Activated CD4-positive, alpha-beta T cell treated with anti-CD3 and anti-CD28 coated beads for 36 hours (primary cell): ENCODE measurements at regions not wholly inside any gene's neighbourhood (a gene's known extent, or its start where the extent isn't known, plus 50 kb on each side); places are given as distances from the start of the nearest gene placed in this dataset.
"Not testable (repeated sequence)": the region's sequence is repeated elsewhere in the genome, so short reads cannot be mapped to it uniquely, and the experiment has no call there.

ENCODE experiments used
- ATAC-seq: fragments of 200-7000 bp; cut with Tn5 transposase; one replicate; pipeline ENCODE4 v1.10.0; 2021; ENCODE audit warnings: mild to moderate bottlenecking, moderate library complexity
- CTCF ChIA-PET: fragments of 350-600 bp; sonication (Branson Sonifier 250); formaldehyde crosslinking; loops from one replicate; lab custom pipeline; 2021; ENCODE audit warnings: antibody characterized with exemption; lab: Charles Lee
- POLR2A ChIA-PET: fragments of 350-600 bp; sonication (Branson Sonifier 250); formaldehyde crosslinking; loops from one replicate; lab custom pipeline; 2021; ENCODE audit warnings: antibody characterized with exemption, inconsistent platforms; lab: Charles Lee
- DNase-seq: peaks from one replicate; pipeline ENCODE4 v3.0.0-alpha.2; 2020
- H3K27ac Mint-ChIP-seq: one replicate; pipeline ENCODE4 v1.8.0; 2021; ENCODE audit warnings: mixed read lengths
- H3K27me3 Mint-ChIP-seq: one replicate; pipeline ENCODE4 v1.8.0; 2021; ENCODE audit warnings: mixed read lengths
- H3K36me3 Mint-ChIP-seq: one replicate; pipeline ENCODE4 v1.8.0; 2021; ENCODE audit warnings: low read depth, mixed read lengths
- H3K4me1 Mint-ChIP-seq: one replicate; pipeline ENCODE4 v1.8.0; 2021; ENCODE audit warnings: mixed read lengths
- H3K4me3 Mint-ChIP-seq: one replicate; pipeline ENCODE4 v1.8.0; 2021; ENCODE audit warnings: mild to moderate bottlenecking, moderate library complexity, mixed read lengths
- H3K9me3 Mint-ChIP-seq: one replicate; pipeline ENCODE4 v1.8.0; 2021; ENCODE audit warnings: low read depth, mixed read lengths
- intact Hi-C, 2 experiments: fragments of 100-400 bp; cut with DNase I in 1 of 2; cut with micrococcal nuclease in 1 of 2; formaldehyde crosslinking; loops; one replicate each; pipeline versions ENCODE4 v1.14.2 to v1.15.1; 2022 to 2024; cut with DNase I, micrococcal nuclease

GRCh38 chr22:16658068-16658467 is 65.5 kb upstream of the CCT8L2 start:
- DNase-seq (no peak), ATAC-seq (no peak)
- intact Hi-C loops: no loop called here
- Mint-ChIP-seq H3K27me3 (no peaks in the 10 kb centered on the region), H3K4me1 (no peaks in the 10 kb centered on the region), H3K36me3 (no peaks in the 10 kb centered on the region), H3K9me3 (no peaks in the 10 kb centered on the region), H3K4me3 (no peak overlapping the region), H3K27ac (no peak overlapping the region)
- CTCF ChIA-PET: no interaction called here
- POLR2A ChIA-PET: no interaction called here

DNA sequence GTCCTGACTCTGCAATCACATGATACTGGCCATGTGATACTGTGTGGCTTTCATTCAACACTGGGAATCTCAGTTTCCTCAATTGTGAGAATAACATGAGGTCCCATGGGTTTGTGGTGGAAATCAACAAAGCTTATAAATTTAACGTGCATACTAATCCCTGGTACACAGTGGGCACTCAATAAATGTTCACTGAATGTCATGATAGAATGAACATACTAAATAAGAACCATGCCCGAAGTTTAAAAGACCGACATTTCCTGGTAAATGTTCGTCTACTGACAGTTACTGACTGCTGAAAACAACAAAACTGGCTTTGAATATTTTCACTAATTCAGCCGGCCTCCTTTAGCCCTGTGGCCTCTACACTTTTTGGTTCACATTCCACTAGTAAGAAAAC is 62.3 kb upstream of the CCT8L2 start:
- POLR2A ChIA-PET: no interaction called here
- Mint-ChIP-seq H3K4me3 (no peak overlapping the region), H3K36me3 (no peaks in the 10 kb centered on the region), H3K27ac (no peak overlapping the region), H3K27me3 (no peaks in the 10 kb centered on the region), H3K9me3 (peaks cover 5% of the 10 kb centered on the region), H3K4me1 (no peaks in the 10 kb centered on the region)
- intact Hi-C loops: no loop called here
- DNase-seq (no peak), ATAC-seq (no peak)
- CTCF ChIA-PET: no interaction called here

DNA sequence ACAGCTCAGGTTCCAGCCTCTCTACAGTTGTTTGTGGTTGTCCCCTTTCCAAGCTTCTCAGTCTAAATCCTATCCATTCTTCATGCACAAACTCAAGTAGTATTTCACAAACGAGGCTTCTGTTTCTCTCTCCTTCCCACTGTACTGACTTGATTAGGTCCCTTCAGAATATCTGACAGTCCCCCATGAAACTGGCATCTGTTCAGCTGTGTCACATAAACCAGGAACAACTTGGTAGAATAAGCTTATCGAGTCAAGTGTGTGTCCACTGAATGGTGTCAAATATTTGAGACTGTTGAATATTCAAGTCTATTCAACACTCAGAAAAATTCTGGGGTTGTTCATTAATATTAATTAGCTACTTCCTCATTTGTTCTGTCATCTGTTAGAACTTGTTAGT is 61.7 kb upstream of the CCT8L2 start:
- H3K4me3 Mint-ChIP-seq, H3K9me3 Mint-ChIP-seq, H3K27me3 Mint-ChIP-seq, DNase-seq, ATAC-seq, H3K27ac Mint-ChIP-seq, intact Hi-C loops, POLR2A ChIA-PET, CTCF ChIA-PET, H3K36me3 Mint-ChIP-seq, H3K4me1 Mint-ChIP-seq: not testable (repeated sequence)

DNA sequence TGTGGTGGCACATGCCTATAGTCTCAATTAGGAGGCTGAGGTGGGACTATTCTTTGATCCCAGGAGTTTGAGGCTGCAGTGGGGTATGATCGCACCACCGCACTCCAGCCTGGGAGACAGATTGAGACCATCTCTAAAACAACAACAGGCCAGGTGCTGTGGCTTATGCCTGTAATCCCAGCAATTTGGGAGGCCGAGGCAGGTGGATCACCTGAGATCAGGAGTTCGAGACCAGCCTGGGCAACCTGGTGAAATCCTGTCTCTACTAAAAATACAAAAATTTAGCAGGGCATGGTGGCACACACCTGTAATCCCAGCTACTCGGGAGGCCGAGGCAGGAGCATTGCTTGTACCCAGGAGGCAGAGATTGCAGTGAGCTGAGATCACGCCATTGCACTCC is 60.6 kb upstream of the CCT8L2 start:
- CTCF ChIA-PET, DNase-seq, H3K4me3 Mint-ChIP-seq, ATAC-seq, intact Hi-C loops, H3K27me3 Mint-ChIP-seq, H3K27ac Mint-ChIP-seq, H3K36me3 Mint-ChIP-seq, H3K4me1 Mint-ChIP-seq, H3K9me3 Mint-ChIP-seq, POLR2A ChIA-PET: not testable (repeated sequence)

DNA sequence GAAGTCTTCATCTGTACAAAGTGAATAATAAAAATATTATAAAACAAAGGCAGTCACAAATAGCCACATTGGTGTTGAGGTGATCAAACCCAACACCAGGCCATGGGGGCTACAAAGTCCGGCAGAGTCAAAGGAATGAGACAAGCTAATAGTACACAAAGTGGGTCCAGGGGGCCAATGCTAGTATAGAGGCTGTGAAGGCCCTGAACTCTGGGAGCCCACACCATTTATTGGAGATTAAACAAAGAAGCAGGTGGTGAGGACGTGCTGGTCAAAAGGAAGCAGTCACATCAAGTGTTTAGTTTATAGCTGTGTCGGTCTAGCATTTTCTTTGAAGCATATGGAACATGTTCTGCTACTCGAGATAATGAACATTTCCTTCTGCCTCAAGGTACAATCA is 58.6 kb upstream of the CCT8L2 start:
- H3K4me1 Mint-ChIP-seq: no peaks in the 10 kb centered on the region
- ATAC-seq (no peak), DNase-seq (no peak)
- H3K27me3 Mint-ChIP-seq: no peaks in the 10 kb centered on the region
- no peak overlapping the region for H3K4me3 Mint-ChIP-seq
- ChIA-PET CTCF (no interaction called here), POLR2A (no interaction called here)
- H3K36me3 Mint-ChIP-seq: no peaks in the 10 kb centered on the region
- intact Hi-C loops: no loop called here
- H3K9me3 Mint-ChIP-seq: peaks cover 5% of the 10 kb centered on the region
- no peak overlapping the region for H3K27ac Mint-ChIP-seq
